B cell (primary cell): ENCODE measurements at regions not wholly inside any gene's neighbourhood (a gene's known extent, or its start where the extent isn't known, plus 50 kb on each side); places are given as distances from the start of the nearest gene placed in this dataset.

ENCODE experiments used
- EZH2 ChIP-seq: IDR thresholded peaks from 2 replicates; pipeline ENCODE4 v1.6.1; 2012; ENCODE audit warnings: borderline replicate concordance, low read depth, mild to moderate bottlenecking, moderate library complexity, low read length; ENCODE audit not compliant: insufficient read depth, poor library complexity, severe bottlenecking
- TF ChIP-seq, protein P1 (sequence below): fragments of 200-600 bp; IDR thresholded peaks from one replicate; pipeline ENCODE4 v1.8.0; 2022; ENCODE audit warnings: antibody characterized with exemption, mild to moderate bottlenecking

DNA sequence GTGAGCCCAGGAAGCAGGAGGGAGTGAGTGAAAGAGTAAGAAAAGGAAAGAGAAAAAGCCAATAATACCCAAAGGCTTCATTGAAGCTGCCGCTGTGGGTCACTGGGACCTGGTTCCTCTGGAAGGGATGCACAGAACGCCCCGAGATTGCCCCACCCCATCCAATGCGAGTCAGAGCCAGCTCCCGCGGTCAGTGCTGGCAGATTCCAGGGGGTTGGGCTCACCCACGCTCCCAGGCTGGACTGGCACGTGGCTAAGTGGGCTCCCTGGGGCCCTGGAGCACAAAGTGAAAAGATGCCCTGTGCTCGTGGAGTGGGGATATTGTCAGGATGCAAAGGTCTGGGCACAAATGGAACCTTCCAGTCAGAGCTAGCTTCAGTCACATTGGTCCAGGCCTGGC is 117.0 kb downstream of the OAT start:
- TF ChIP-seq, protein P1, sequence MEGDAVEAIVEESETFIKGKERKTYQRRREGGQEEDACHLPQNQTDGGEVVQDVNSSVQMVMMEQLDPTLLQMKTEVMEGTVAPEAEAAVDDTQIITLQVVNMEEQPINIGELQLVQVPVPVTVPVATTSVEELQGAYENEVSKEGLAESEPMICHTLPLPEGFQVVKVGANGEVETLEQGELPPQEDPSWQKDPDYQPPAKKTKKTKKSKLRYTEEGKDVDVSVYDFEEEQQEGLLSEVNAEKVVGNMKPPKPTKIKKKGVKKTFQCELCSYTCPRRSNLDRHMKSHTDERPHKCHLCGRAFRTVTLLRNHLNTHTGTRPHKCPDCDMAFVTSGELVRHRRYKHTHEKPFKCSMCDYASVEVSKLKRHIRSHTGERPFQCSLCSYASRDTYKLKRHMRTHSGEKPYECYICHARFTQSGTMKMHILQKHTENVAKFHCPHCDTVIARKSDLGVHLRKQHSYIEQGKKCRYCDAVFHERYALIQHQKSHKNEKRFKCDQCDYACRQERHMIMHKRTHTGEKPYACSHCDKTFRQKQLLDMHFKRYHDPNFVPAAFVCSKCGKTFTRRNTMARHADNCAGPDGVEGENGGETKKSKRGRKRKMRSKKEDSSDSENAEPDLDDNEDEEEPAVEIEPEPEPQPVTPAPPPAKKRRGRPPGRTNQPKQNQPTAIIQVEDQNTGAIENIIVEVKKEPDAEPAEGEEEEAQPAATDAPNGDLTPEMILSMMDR: no peak
- TF ChIP-seq EZH2: no peak
